Endodermal cell (in vitro differentiated cells): ENCODE measurements at regions not wholly inside any gene's neighbourhood (a gene's known extent, or its start where the extent isn't known, plus 50 kb on each side); places are given as distances from the start of the nearest gene placed in this dataset.

Experiments used
- DNase-seq: peaks from one replicate; pipeline ENCODE4 v3.0.0-alpha.2; 2017
- H3K27ac ChIP-seq: 2 replicates; pipeline ENCODE4 v1.5.1; 2013; ENCODE audit warnings: mild to moderate bottlenecking, low read depth, low read length, moderate library complexity
- H3K27me3 ChIP-seq: 2 replicates; pipeline ENCODE4 v1.6.1; 2013; ENCODE audit warnings: mild to moderate bottlenecking, low read length, moderate library complexity; ENCODE audit not compliant: insufficient read depth, control insufficient read depth, poor library complexity, severe bottlenecking
- H3K36me3 ChIP-seq: 2 replicates; pipeline ENCODE4 v1.7.0; 2013; ENCODE audit warnings: mild to moderate bottlenecking, low read length, moderate library complexity; ENCODE audit not compliant: control insufficient read depth, insufficient read depth
- H3K4me1 ChIP-seq: one replicate; pipeline ENCODE4 v1.7.0; 2013; ENCODE audit warnings: low read length; ENCODE audit not compliant: control insufficient read depth, insufficient read depth
- H3K4me3 ChIP-seq: 2 replicates; pipeline ENCODE4 v1.5.1; 2013; ENCODE audit warnings: mild to moderate bottlenecking, low read length, moderate library complexity
- H3K9ac ChIP-seq: 2 replicates; pipeline ENCODE4 v1.6.1; 2013; ENCODE audit warnings: mild to moderate bottlenecking, low read length, moderate library complexity; ENCODE audit not compliant: poor library complexity, severe bottlenecking; ENCODE audit errors: extremely low read depth
- H3K9me3 ChIP-seq: 2 replicates; pipeline ENCODE4 v1.6.1; 2013; ENCODE audit warnings: mild to moderate bottlenecking, low read length, moderate library complexity; ENCODE audit not compliant: control insufficient read depth
- H3K27ac Mint-ChIP-seq: 2 replicates; pipeline ENCODE4 v1.8.0; 2020; ENCODE audit warnings: mixed read lengths
- H3K27me3 Mint-ChIP-seq: 2 replicates; pipeline ENCODE4 v1.8.0; 2021; ENCODE audit warnings: mild to moderate bottlenecking, mixed read lengths; ENCODE audit not compliant: insufficient read depth
- H3K36me3 Mint-ChIP-seq: 2 replicates; pipeline ENCODE4 v1.8.0; 2020; ENCODE audit warnings: low read depth, mixed read lengths
- H3K4me1 Mint-ChIP-seq: 2 replicates; pipeline ENCODE4 v1.8.0; 2020; ENCODE audit warnings: mixed read lengths
- H3K4me3 Mint-ChIP-seq: 2 replicates; pipeline ENCODE4 v1.8.0; 2020; ENCODE audit warnings: mild to moderate bottlenecking, moderate library complexity, mixed read lengths
- H3K9me3 Mint-ChIP-seq: 2 replicates; pipeline ENCODE4 v1.8.0; 2020; ENCODE audit warnings: mild to moderate bottlenecking, mixed read lengths
- WGBS, 2 experiments: methylation state at CpG; one replicate each; pipeline versions ENCODE4 v1.1.5 to v1.1.7; 2013; ENCODE audit warnings: missing lambda C conversion rate in 2 of 2, mixed read lengths in 1 of 2; ENCODE audit not compliant: insufficient coverage in 1 of 2, insufficient read length in 1 of 2; 5-methylcytosine and 5-hydroxymethylcytosine counted together
- TF ChIP-seq, protein P1 (sequence below): fragments of 200-600 bp; sonication (generic); conservative IDR thresholded peaks from 2 replicates; pipeline ENCODE4 v1.5.0; 2021; ENCODE audit warnings: antibody characterized with exemption, mild to moderate bottlenecking

DNA sequence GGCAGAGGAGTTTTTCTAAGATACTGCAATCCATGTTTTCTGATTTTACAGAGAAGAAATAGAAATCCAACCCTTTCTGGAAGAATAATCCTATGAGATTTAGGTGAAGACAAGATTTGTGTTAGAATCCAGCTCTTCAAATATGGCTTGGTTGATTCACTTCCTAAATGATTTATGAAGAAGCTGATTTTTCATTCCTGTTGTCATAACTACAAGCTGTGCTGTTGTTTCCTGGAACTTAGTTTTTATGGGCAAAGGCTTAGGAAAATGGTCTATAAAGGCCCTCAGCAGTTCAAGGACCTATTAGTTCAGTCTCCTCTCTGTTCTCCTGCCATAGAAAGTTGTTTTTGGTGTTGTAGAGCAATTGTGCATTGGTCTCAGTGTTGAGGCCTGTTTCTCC lies 174.2 kb upstream of the FAM20A start:
- H3K27ac Mint-ChIP-seq: no peak overlapping the region
- Histone ChIP-seq H3K9ac (no peak overlapping the region), H3K4me1 (peaks cover 6% of the 10 kb centered on the region), H3K4me3 (no peak overlapping the region), H3K36me3 (no peaks in the 10 kb centered on the region), H3K9me3 (no peaks in the 10 kb centered on the region), H3K27ac (no peak overlapping the region), H3K27me3 (no peaks in the 10 kb centered on the region)
- no peak overlapping the region for H3K4me3 Mint-ChIP-seq
- peaks cover 2% of the 10 kb centered on the region for H3K9me3 Mint-ChIP-seq
- no peak for DNase-seq
- no peaks in the 10 kb centered on the region for H3K27me3 Mint-ChIP-seq
- H3K4me1 Mint-ChIP-seq: peaks cover 31% of the 10 kb centered on the region
- H3K36me3 Mint-ChIP-seq: no peaks in the 10 kb centered on the region
- TF ChIP-seq, protein P1, sequence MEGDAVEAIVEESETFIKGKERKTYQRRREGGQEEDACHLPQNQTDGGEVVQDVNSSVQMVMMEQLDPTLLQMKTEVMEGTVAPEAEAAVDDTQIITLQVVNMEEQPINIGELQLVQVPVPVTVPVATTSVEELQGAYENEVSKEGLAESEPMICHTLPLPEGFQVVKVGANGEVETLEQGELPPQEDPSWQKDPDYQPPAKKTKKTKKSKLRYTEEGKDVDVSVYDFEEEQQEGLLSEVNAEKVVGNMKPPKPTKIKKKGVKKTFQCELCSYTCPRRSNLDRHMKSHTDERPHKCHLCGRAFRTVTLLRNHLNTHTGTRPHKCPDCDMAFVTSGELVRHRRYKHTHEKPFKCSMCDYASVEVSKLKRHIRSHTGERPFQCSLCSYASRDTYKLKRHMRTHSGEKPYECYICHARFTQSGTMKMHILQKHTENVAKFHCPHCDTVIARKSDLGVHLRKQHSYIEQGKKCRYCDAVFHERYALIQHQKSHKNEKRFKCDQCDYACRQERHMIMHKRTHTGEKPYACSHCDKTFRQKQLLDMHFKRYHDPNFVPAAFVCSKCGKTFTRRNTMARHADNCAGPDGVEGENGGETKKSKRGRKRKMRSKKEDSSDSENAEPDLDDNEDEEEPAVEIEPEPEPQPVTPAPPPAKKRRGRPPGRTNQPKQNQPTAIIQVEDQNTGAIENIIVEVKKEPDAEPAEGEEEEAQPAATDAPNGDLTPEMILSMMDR: no peak

DNA sequence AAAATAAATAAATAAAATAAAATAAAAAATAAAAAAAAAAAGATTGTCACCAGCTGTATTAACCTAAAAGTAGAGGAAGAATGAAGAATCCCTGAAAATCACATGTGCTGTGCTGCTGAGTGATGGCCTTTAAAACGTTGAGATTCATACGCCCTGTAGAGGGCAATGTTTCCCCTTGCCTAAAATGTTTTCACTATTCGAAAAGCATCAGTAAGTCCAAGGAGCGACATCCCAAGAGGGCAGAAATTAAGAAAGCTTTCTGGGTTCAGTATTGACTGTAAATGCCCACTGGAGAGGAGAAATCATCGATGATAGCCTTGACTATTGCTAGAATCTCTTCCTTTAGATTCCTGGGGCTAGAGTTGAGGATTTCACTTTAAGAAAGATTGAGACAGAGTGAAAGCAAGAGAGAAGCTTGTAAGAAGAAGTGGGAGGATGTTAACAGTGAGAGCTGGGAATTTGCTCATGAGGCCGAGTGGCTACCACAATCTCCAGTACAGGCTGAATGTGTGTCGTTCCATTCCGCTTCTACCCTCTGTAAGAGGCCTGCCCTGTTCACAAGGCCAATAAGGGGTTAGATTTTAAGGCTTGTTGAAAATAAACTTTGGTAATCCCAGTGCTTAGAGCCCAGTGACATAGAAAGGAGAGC lies 170.8 kb upstream of the FAM20A start:
- H3K4me3 Mint-ChIP-seq: no peak overlapping the region
- peaks cover 3% of the 10 kb centered on the region for H3K9me3 Mint-ChIP-seq
- 47 to 61% methylated on average over 6 to 8 of the region's 8 CpGs for WGBS, 2 experiments
- H3K27me3 Mint-ChIP-seq: no peaks in the 10 kb centered on the region
- H3K9me3 ChIP-seq: no peaks in the 10 kb centered on the region
- no peak overlapping the region for H3K4me3 ChIP-seq
- H3K4me1 Mint-ChIP-seq: peaks cover 6% of the 10 kb centered on the region
- DNase-seq: no peak
- no peak overlapping the region for H3K9ac ChIP-seq
- no peaks in the 10 kb centered on the region for H3K36me3 ChIP-seq
- H3K27me3 ChIP-seq: no peaks in the 10 kb centered on the region
- H3K4me1 ChIP-seq: no peaks in the 10 kb centered on the region
- TF ChIP-seq, protein P1: peak; percentile 83
- no peak overlapping the region for H3K27ac ChIP-seq
- no peak overlapping the region for H3K27ac Mint-ChIP-seq
- H3K36me3 Mint-ChIP-seq: no peaks in the 10 kb centered on the region

GRCh38 chr17:68768804-68769203 lies 167.6 kb upstream of the FAM20A start:
- Histone ChIP-seq H3K9ac (no peak overlapping the region), H3K4me1 (no peaks in the 10 kb centered on the region), H3K9me3 (no peaks in the 10 kb centered on the region), H3K27me3 (no peaks in the 10 kb centered on the region), H3K4me3 (no peak overlapping the region), H3K36me3 (no peaks in the 10 kb centered on the region), H3K27ac (no peak overlapping the region)
- H3K27me3 Mint-ChIP-seq: no peaks in the 10 kb centered on the region
- no peak for DNase-seq
- H3K36me3 Mint-ChIP-seq: no peaks in the 10 kb centered on the region
- H3K27ac Mint-ChIP-seq: no peak overlapping the region
- no peak overlapping the region for H3K4me3 Mint-ChIP-seq
- H3K4me1 Mint-ChIP-seq: peaks cover 6% of the 10 kb centered on the region
- H3K9me3 Mint-ChIP-seq: peaks cover 3% of the 10 kb centered on the region
- TF ChIP-seq, protein P1: no peak
- 88 to 89% methylated on average over 3 to 5 of the region's 6 CpGs for WGBS, 2 experiments
